Left ventricle myocardium inferior (tissue), 1 donor: ENCODE measurements at regions not wholly inside any gene's neighbourhood (a gene's known extent, or its start where the extent isn't known, plus 50 kb on each side); places are given as distances from the start of the nearest gene placed in this dataset.

Experiments
- DNase-seq: peaks from one replicate; pipeline ENCODE4 v3.0.0-alpha.2; 2020
- H3K27ac ChIP-seq: fragments of 200-600 bp; replicated peaks from 2 replicates; pipeline ENCODE4 v1.8.0; 2021
- H3K27me3 ChIP-seq: fragments of 200-600 bp; 2 replicates; pipeline ENCODE4 v1.8.0; 2021; ENCODE audit warnings: low read depth
- H3K36me3 ChIP-seq: fragments of 200-600 bp; 2 replicates; pipeline ENCODE4 v1.8.0; 2021
- H3K4me1 ChIP-seq: fragments of 200-600 bp; 2 replicates; pipeline ENCODE4 v1.8.0; 2021
- H3K4me3 ChIP-seq: fragments of 200-600 bp; 2 replicates; pipeline ENCODE4 v1.8.0; 2021; ENCODE audit warnings: mild to moderate bottlenecking, moderate library complexity
- H3K9me3 ChIP-seq: fragments of 200-600 bp; replicated peaks from 2 replicates; pipeline ENCODE4 v1.8.0; 2021
- intact Hi-C: fragments of 100-400 bp; cut with micrococcal nuclease; formaldehyde crosslinking; loops from one replicate; pipeline ENCODE4 v1.11.0; 2022
- TF ChIP-seq, protein P1 (sequence below): fragments of 200-600 bp; IDR thresholded peaks from 2 replicates; pipeline ENCODE4 v1.8.0; 2021; ENCODE audit warnings: antibody characterized with exemption, mild to moderate bottlenecking, borderline replicate concordance
- donor health status: DM: no; HTN: yes; CAD: no; lungs with severe emphysema.

DNA sequence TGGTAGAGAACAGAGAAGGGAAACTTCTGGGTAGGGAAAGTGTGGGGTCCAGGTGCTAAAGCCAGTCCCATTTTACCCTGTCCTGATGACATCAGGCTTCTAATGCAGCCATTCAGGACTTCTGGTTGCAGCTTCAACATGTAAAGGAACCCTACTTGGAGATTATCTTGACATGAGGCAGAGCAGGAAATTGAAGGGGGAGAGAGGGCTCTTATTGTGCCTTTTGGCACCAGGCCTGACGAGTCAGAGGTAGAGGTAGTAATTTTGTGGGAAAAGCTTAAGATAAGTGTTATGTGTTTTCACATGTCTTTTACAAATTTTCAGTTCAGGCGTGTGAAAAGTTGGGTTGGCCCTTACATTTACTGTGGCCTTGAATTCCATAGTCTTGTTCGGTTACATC is 102.4 kb upstream of the APC start:
- no peaks in the 10 kb centered on the region for H3K36me3 ChIP-seq
- no peak for DNase-seq
- TF ChIP-seq, protein P1, sequence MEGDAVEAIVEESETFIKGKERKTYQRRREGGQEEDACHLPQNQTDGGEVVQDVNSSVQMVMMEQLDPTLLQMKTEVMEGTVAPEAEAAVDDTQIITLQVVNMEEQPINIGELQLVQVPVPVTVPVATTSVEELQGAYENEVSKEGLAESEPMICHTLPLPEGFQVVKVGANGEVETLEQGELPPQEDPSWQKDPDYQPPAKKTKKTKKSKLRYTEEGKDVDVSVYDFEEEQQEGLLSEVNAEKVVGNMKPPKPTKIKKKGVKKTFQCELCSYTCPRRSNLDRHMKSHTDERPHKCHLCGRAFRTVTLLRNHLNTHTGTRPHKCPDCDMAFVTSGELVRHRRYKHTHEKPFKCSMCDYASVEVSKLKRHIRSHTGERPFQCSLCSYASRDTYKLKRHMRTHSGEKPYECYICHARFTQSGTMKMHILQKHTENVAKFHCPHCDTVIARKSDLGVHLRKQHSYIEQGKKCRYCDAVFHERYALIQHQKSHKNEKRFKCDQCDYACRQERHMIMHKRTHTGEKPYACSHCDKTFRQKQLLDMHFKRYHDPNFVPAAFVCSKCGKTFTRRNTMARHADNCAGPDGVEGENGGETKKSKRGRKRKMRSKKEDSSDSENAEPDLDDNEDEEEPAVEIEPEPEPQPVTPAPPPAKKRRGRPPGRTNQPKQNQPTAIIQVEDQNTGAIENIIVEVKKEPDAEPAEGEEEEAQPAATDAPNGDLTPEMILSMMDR: no peak

GRCh38 chr5:112635771-112636731 is 101.6 kb upstream of the APC start:
- no peaks in the 10 kb centered on the region for H3K36me3 ChIP-seq
- peaks cover 24% of the 10 kb centered on the region for H3K4me1 ChIP-seq
- peaks cover 6% of the 10 kb centered on the region for H3K9me3 ChIP-seq
- TF ChIP-seq, protein P1: no peak
- DNase-seq: no peak
- intact Hi-C loops: no loop called here
- peak overlapping the region; percentile 25 for H3K27ac ChIP-seq
- no peaks in the 10 kb centered on the region for H3K27me3 ChIP-seq
- no peak overlapping the region for H3K4me3 ChIP-seq

More for the DNA sequence above, 102.4 kb upstream of the APC start:
- Histone ChIP-seq H3K4me1 (peaks cover 24% of the 10 kb centered on the region), H3K9me3 (peaks cover 6% of the 10 kb centered on the region), H3K27me3 (no peaks in the 10 kb centered on the region), H3K4me3 (no peak overlapping the region), H3K27ac (no peak overlapping the region)
- intact Hi-C loops: no loop called here

DNA sequence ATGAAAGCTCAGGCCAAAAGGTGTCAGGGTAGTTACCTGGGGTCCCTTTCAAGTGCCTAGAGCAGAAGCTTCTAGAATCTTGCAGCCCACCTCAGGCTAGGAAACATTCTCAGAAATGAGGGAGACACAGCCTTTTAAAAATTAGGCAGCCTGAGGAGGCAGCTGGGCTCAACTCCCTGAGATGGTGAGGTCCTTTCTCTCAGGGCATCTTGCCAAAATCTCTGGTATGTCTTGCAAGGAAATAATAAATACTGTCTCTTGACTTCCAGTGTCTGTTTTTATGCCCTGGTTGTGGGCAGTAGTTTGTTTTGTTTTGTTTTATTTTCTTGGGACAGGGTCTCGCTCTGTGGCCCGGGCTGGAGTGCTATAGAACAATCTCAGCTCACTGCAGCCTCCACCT is 100.9 kb upstream of the APC start:
- Histone ChIP-seq H3K9me3 (peaks cover 4% of the 10 kb centered on the region), H3K27me3 (no peaks in the 10 kb centered on the region), H3K36me3 (no peaks in the 10 kb centered on the region), H3K4me1 (peaks cover 24% of the 10 kb centered on the region), H3K4me3 (no peak overlapping the region), H3K27ac (peak overlapping the region; percentile 6)
- DNase-seq: no peak
- TF ChIP-seq, protein P1: no peak
- intact Hi-C loops: no loop called here

GRCh38 chr5:112637343-112637742 is 100.3 kb upstream of the APC start:
- Histone ChIP-seq H3K4me1 (peaks cover 25% of the 10 kb centered on the region), H3K27ac (peak overlapping the region; percentile 6), H3K4me3 (no peak overlapping the region), H3K36me3 (no peaks in the 10 kb centered on the region), H3K9me3 (no peaks in the 10 kb centered on the region), H3K27me3 (no peaks in the 10 kb centered on the region)
- TF ChIP-seq, protein P1: no peak
- no peak for DNase-seq
- intact Hi-C loops: no loop called here

GRCh38 chr5:112640546-112640945 is 97.1 kb upstream of the APC start:
- TF ChIP-seq, protein P1: no peak

More at GRCh38 chr5:112640546-112640945, 97.1 kb upstream of the APC start:
- no peak for DNase-seq
- Histone ChIP-seq H3K27me3 (no peaks in the 10 kb centered on the region), H3K4me3 (no peak overlapping the region), H3K36me3 (no peaks in the 10 kb centered on the region), H3K4me1 (peaks cover 40% of the 10 kb centered on the region), H3K27ac (no peak overlapping the region), H3K9me3 (no peaks in the 10 kb centered on the region)
- intact Hi-C loops: no loop called here
